ENCODE measurements at regions not wholly inside any gene's neighbourhood (a gene's known extent, or its start where the extent isn't known, plus 50 kb on each side); places are given as distances from the start of the nearest gene placed in this dataset.

- TF ChIP-seq, protein P1, sequence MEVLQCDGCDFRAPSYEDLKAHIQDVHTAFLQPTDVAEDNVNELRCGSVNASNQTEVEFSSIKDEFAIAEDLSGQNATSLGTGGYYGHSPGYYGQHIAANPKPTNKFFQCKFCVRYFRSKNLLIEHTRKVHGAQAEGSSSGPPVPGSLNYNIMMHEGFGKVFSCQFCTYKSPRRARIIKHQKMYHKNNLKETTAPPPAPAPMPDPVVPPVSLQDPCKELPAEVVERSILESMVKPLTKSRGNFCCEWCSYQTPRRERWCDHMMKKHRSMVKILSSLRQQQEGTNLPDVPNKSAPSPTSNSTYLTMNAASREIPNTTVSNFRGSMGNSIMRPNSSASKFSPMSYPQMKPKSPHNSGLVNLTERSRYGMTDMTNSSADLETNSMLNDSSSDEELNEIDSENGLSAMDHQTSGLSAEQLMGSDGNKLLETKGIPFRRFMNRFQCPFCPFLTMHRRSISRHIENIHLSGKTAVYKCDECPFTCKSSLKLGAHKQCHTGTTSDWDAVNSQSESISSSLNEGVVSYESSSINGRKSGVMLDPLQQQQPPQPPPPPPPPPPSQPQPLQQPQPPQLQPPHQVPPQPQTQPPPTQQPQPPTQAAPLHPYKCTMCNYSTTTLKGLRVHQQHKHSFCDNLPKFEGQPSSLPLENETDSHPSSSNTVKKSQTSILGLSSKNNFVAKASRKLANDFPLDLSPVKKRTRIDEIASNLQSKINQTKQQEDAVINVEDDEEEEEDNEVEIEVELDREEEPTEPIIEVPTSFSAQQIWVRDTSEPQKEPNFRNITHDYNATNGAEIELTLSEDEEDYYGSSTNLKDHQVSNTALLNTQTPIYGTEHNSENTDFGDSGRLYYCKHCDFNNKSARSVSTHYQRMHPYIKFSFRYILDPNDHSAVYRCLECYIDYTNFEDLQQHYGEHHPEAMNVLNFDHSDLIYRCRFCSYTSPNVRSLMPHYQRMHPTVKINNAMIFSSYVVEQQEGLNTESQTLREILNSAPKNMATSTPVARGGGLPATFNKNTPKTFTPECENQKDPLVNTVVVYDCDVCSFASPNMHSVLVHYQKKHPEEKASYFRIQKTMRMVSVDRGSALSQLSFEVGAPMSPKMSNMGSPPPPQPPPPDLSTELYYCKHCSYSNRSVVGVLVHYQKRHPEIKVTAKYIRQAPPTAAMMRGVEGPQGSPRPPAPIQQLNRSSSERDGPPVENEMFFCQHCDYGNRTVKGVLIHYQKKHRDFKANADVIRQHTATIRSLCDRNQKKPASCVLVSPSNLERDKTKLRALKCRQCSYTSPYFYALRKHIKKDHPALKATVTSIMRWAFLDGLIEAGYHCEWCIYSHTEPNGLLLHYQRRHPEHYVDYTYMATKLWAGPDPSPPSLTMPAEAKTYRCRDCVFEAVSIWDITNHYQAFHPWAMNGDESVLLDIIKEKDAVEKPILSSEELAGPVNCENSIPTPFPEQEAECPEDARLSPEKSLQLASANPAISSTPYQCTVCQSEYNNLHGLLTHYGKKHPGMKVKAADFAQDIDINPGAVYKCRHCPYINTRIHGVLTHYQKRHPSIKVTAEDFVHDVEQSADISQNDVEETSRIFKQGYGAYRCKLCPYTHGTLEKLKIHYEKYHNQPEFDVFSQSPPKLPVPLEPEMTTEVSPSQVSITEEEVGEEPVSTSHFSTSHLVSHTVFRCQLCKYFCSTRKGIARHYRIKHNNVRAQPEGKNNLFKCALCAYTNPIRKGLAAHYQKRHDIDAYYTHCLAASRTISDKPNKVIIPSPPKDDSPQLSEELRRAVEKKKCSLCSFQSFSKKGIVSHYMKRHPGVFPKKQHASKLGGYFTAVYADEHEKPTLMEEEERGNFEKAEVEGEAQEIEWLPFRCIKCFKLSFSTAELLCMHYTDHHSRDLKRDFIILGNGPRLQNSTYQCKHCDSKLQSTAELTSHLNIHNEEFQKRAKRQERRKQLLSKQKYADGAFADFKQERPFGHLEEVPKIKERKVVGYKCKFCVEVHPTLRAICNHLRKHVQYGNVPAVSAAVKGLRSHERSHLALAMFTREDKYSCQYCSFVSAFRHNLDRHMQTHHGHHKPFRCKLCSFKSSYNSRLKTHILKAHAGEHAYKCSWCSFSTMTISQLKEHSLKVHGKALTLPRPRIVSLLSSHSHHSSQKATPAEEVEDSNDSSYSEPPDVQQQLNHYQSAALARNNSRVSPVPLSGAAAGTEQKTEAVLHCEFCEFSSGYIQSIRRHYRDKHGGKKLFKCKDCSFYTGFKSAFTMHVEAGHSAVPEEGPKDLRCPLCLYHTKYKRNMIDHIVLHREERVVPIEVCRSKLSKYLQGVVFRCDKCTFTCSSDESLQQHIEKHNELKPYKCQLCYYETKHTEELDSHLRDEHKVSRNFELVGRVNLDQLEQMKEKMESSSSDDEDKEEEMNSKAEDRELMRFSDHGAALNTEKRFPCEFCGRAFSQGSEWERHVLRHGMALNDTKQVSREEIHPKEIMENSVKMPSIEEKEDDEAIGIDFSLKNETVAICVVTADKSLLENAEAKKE (CRISPR knock-in tag; IDR thresholded peaks at IDR 0.05), result no peak
- TF ChIP-seq JUNB (IDR thresholded peaks at IDR 0.05; ENCODE audit: unreplicated experiment) (no peak), NANOG (IDR thresholded peaks at IDR 0.05; ENCODE audit: borderline replicate concordance) (no peak), EZH2 (IDR thresholded peaks at IDR 0.05; ENCODE audit: low read depth, unreplicated experiment) (no peak), ZNF114 (CRISPR knock-in tag; IDR thresholded peaks at IDR 0.05) (no peak), ZNF331 (CRISPR knock-in tag; IDR thresholded peaks at IDR 0.05; ENCODE audit: low read depth) (no peak)
- TF ChIP-seq, protein P2, sequence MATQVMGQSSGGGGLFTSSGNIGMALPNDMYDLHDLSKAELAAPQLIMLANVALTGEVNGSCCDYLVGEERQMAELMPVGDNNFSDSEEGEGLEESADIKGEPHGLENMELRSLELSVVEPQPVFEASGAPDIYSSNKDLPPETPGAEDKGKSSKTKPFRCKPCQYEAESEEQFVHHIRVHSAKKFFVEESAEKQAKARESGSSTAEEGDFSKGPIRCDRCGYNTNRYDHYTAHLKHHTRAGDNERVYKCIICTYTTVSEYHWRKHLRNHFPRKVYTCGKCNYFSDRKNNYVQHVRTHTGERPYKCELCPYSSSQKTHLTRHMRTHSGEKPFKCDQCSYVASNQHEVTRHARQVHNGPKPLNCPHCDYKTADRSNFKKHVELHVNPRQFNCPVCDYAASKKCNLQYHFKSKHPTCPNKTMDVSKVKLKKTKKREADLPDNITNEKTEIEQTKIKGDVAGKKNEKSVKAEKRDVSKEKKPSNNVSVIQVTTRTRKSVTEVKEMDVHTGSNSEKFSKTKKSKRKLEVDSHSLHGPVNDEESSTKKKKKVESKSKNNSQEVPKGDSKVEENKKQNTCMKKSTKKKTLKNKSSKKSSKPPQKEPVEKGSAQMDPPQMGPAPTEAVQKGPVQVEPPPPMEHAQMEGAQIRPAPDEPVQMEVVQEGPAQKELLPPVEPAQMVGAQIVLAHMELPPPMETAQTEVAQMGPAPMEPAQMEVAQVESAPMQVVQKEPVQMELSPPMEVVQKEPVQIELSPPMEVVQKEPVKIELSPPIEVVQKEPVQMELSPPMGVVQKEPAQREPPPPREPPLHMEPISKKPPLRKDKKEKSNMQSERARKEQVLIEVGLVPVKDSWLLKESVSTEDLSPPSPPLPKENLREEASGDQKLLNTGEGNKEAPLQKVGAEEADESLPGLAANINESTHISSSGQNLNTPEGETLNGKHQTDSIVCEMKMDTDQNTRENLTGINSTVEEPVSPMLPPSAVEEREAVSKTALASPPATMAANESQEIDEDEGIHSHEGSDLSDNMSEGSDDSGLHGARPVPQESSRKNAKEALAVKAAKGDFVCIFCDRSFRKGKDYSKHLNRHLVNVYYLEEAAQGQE (IDR thresholded peaks at IDR 0.05; ENCODE audit: unreplicated experiment), result no peak
These were observed 523.9 kb downstream of the HAO1 start (continued) for GRCh38 chr20:7416382-7416781.

All from GM23338 (cell line).